Endothelial cell of umbilical vein (primary cell): ENCODE measurements at regions not wholly inside any gene's neighbourhood (a gene's known extent, or its start where the extent isn't known, plus 50 kb on each side); places are given as distances from the start of the nearest gene placed in this dataset.

Source experiments
- BruUV-seq: library from RNA; stranded (reverse); fragments of 400-500 nt; replicated peaks from 2 replicates; lab custom pipeline; 2021; lab: Mats Ljungman, UMichigan
- CTCF ChIA-PET: fragments of 300-600, 350-600 bp; sonication (Branson Sonifier 250); formaldehyde crosslinking; loops from one replicate; lab custom pipeline; 2021; ENCODE audit warnings: antibody characterized with exemption, inconsistent platforms; lab: Charles Lee
- POLR2A ChIA-PET: fragments of 300-600, 350-600 bp; sonication (Branson Sonifier 250); formaldehyde crosslinking; loops from one replicate; lab custom pipeline; 2021; ENCODE audit warnings: antibody characterized with exemption, inconsistent platforms; lab: Charles Lee
- DNase-seq: peaks from one replicate; pipeline ENCODE4 v3.0.0-alpha.2; 2011; ENCODE audit warnings: low read depth, low spot score
- FAIRE-seq: peaks from 2 replicates; lab custom pipeline; 2011; peaks lifted over from hg19 to GRCh38; lab: Jason Lieb, UNC
- H2AFZ ChIP-seq: 2 replicates; pipeline ENCODE4 v1.6.0; 2012; ENCODE audit warnings: low read depth, low read length, control low read depth, inconsistent platforms
- H3K27ac ChIP-seq: 2 replicates; pipeline ENCODE4 v1.5.1; 2011; ENCODE audit warnings: low read depth, mild to moderate bottlenecking, control low read depth, low read length, moderate library complexity; ENCODE audit not compliant: insufficient read depth
- H3K27me3 ChIP-seq, 2 experiments: 2 replicates each; pipeline versions ENCODE4 v1.6.0 to v1.6.1; 2011; ENCODE audit warnings: low read length in 2 of 2, mixed read lengths in 1 of 2; ENCODE audit not compliant: control insufficient read depth in 2 of 2, insufficient read depth in 2 of 2
- H3K36me3 ChIP-seq, 2 experiments: 2 replicates in 1 of 2; 3 replicates in 1 of 2; pipeline ENCODE4 v1.5.1; 2011; ENCODE audit warnings: low read length in 2 of 2, mild to moderate bottlenecking in 1 of 2, moderate library complexity in 1 of 2; ENCODE audit not compliant: control insufficient read depth in 2 of 2, insufficient read depth in 2 of 2; ENCODE audit errors: extremely low read depth in 1 of 2
- H3K4me1 ChIP-seq: 3 replicates; pipeline ENCODE4 v1.5.1; 2011; ENCODE audit warnings: mild to moderate bottlenecking, low read length; ENCODE audit not compliant: control insufficient read depth, insufficient read depth; ENCODE audit errors: extremely low read depth
- H3K4me2 ChIP-seq: 2 replicates; pipeline ENCODE4 v1.6.1; 2011; ENCODE audit warnings: low read length, control low read depth, mixed read lengths; ENCODE audit not compliant: insufficient read depth
- H3K4me3 ChIP-seq, 3 experiments: fragments of 200-600 bp in 1 of 3; sonication (generic), shearing (Covaris generic) in 1 of 3; replicated peaks in 1 of 3; 2 replicates each; pipeline ENCODE4 v1.5.1; 2011 to 2016; ENCODE audit warnings: control low read depth in 3 of 3, low read length in 3 of 3, mild to moderate bottlenecking in 2 of 3, inconsistent platforms in 1 of 3, low read depth in 1 of 3, moderate library complexity in 1 of 3; ENCODE audit not compliant: insufficient read depth in 1 of 3
- H3K79me2 ChIP-seq: 2 replicates; pipeline ENCODE4 v1.6.0; 2012; ENCODE audit warnings: low read length, inconsistent platforms; ENCODE audit not compliant: control insufficient read depth, insufficient read depth
- H3K9ac ChIP-seq: replicated peaks from 2 replicates; pipeline ENCODE3; 2011; ENCODE audit warnings: low read length, control low read depth; ENCODE audit not compliant: insufficient read depth; ENCODE audit errors: extremely low read depth
- H3K9me1 ChIP-seq: replicated peaks from 3 replicates; pipeline ENCODE4 v1.6.0; 2011; ENCODE audit warnings: mild to moderate bottlenecking, low read length; ENCODE audit not compliant: control insufficient read depth, insufficient read depth; ENCODE audit errors: extremely low read depth
- H3K9me3 ChIP-seq: replicated peaks from 2 replicates; pipeline ENCODE4 v1.5.1; 2012; ENCODE audit warnings: low read length, inconsistent platforms; ENCODE audit not compliant: control insufficient read depth, insufficient read depth
- H4K20me1 ChIP-seq: replicated peaks from 2 replicates; pipeline ENCODE3; 2011; ENCODE audit warnings: mild to moderate bottlenecking, low read length; ENCODE audit not compliant: control insufficient read depth, insufficient read depth; ENCODE audit errors: extremely low read depth
- MAX ChIP-seq: IDR thresholded peaks from 2 replicates; pipeline ENCODE4 v1.6.1; 2011; ENCODE audit not compliant: insufficient read depth, insufficient read length
- MYC ChIP-seq: IDR thresholded peaks from one replicate; pipeline ENCODE4 v1.6.1; 2011; ENCODE audit warnings: mild to moderate bottlenecking, low read depth, low read length
- POLR2A ChIP-seq: IDR thresholded peaks from 2 replicates; pipeline ENCODE4 v1.6.1; 2012; ENCODE audit warnings: low read depth, mild to moderate bottlenecking, control low read depth, low read length
- dilution Hi-C: fragments of 300-500 bp; cut with MboI; formaldehyde crosslinking; loops from one replicate; pipeline ENCODE4 v1.15.0; 2019; ENCODE audit warnings: low sequenced_read_pairs; ENCODE audit not compliant: extremely low pct_ligation_motif_present
- intact Hi-C: fragments of 100-400 bp; cut with micrococcal nuclease; formaldehyde crosslinking; loops from one replicate; pipeline ENCODE4 v1.10.0; 2022

GRCh38 chr3:139285691-139286090 lies 58.1 kb upstream of the MRPS22 start:
- H3K9me3 ChIP-seq: no peaks in the 10 kb centered on the region
- BruUV-seq: no TSS peak
- no peak for TF ChIP-seq POLR2A
- no peak overlapping the region for H3K27ac ChIP-seq
- intact Hi-C loops: no loop called here
- dilution Hi-C loops: no loop called here
- H3K36me3 ChIP-seq: no peaks in the 10 kb centered on the region
- ChIA-PET POLR2A (no interaction called here), CTCF (no interaction called here)
- H3K4me3 ChIP-seq: no peak overlapping the region
- no peaks in the 10 kb centered on the region for H4K20me1 ChIP-seq
- FAIRE-seq: no peak
- no peak overlapping the region for H3K4me2 ChIP-seq
- H3K9ac ChIP-seq: no peak overlapping the region
- H3K79me2 ChIP-seq: no peaks in the 10 kb centered on the region
- DNase-seq: no peak
- no peaks in the 10 kb centered on the region for H3K27me3 ChIP-seq
- no peaks in the 10 kb centered on the region for H3K4me1 ChIP-seq
- H3K9me1 ChIP-seq: no peaks in the 10 kb centered on the region
- H2AFZ ChIP-seq: no peak overlapping the region

GRCh38 chr3:139286241-139286640 lies 57.6 kb upstream of the MRPS22 start:
- ChIA-PET POLR2A (no interaction called here), CTCF (no interaction called here)
- H4K20me1 ChIP-seq: no peaks in the 10 kb centered on the region
- no peaks in the 10 kb centered on the region for H3K9me1 ChIP-seq
- no peaks in the 10 kb centered on the region for H3K4me1 ChIP-seq
- H3K27me3 ChIP-seq: no peaks in the 10 kb centered on the region
- H3K4me2 ChIP-seq: no peak overlapping the region
- H2AFZ ChIP-seq: no peak overlapping the region
- H3K9ac ChIP-seq: no peak overlapping the region
- H3K36me3 ChIP-seq: no peaks in the 10 kb centered on the region
- dilution Hi-C loops: no loop called here
- H3K79me2 ChIP-seq: no peaks in the 10 kb centered on the region
- H3K27ac ChIP-seq: no peak overlapping the region
- FAIRE-seq: no peak
- no peak overlapping the region for H3K4me3 ChIP-seq
- no peaks in the 10 kb centered on the region for H3K9me3 ChIP-seq
- BruUV-seq: no TSS peak
- DNase-seq: no peak
- TF ChIP-seq MYC (no peak), MAX (no peak)
- intact Hi-C loops: no loop called here
